OCI-LY1 (cell line): ENCODE measurements at regions not wholly inside any gene's neighbourhood (a gene's known extent, or its start where the extent isn't known, plus 50 kb on each side); places are given as distances from the start of the nearest gene placed in this dataset.

Experiments
- CTCF ChIP-seq: fragments of 200-600 bp; sonication (generic), shearing (Covaris generic); IDR thresholded peaks from 2 replicates; pipeline ENCODE4 v1.5.1; 2017; ENCODE audit warnings: mild to moderate bottlenecking, antibody characterized with exemption, low read length, moderate library complexity, mixed read lengths
- EZH2 ChIP-seq: fragments of 200-600 bp; sonication (generic), shearing (Covaris generic); IDR thresholded peaks from 2 replicates; pipeline ENCODE4 v1.8.0; 2017; ENCODE audit warnings: borderline replicate concordance, mixed run types, mild to moderate bottlenecking, antibody characterized with exemption, low read length, moderate library complexity, mixed read lengths

DNA sequence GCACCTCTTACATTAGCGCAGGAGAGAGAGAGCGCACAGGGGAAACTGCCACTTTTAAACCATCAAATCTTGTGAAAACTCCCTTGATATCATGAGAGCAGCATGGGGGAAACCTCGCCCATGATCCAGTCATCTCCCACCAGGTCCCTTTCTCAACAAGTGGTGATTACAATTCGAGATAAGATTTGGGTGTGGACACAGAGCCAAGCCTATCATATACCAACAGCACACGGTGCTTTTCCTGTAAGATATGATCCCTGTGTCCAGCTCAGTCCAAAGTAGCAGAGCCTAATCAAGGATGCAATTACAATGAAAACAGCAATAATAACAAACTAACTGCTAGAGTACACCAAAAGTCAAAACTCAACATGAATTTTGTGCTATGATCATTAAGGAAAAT, 148.7 kb upstream of the TCF21 start:
- TF ChIP-seq CTCF (no peak), EZH2 (no peak)
